ENCODE measurements at regions not wholly inside any gene's neighbourhood (a gene's known extent, or its start where the extent isn't known, plus 50 kb on each side); places are given as distances from the start of the nearest gene placed in this dataset.

GRCh38 chr17:33647956-33648355 lies 354.9 kb upstream of the ASIC2 start:
- DNase-seq (ENCODE audit: low read depth), result no peak

- DNase-seq (ENCODE audit: low read depth), result no peak
Measured at GRCh38 chr17:33650304-33650703, 357.2 kb upstream of the ASIC2 start.

GRCh38 chr17:33651686-33652085 lies 358.6 kb upstream of the ASIC2 start:
- DNase-seq (ENCODE audit: low read depth), result no peak

- no peak for DNase-seq (ENCODE audit: low read depth)
Measured at GRCh38 chr17:33652731-33653398, 359.8 kb upstream of the ASIC2 start.

GRCh38 chr17:33653399-33653788 lies 360.3 kb upstream of the ASIC2 start:
- DNase-seq (ENCODE audit: low read depth), result no peak

GRCh38 chr17:33657181-33657580 lies 364.1 kb upstream of the ASIC2 start:
- no peak for DNase-seq (ENCODE audit: low read depth)

GRCh38 chr17:33661975-33662374 lies 368.9 kb upstream of the ASIC2 start:
- DNase-seq (ENCODE audit: low read depth), result no peak

GRCh38 chr17:33664116-33664840 lies 371.2 kb upstream of the ASIC2 start:
- DNase-seq (ENCODE audit: low read depth), result no peak

- no peak for DNase-seq (ENCODE audit: low read depth)
Measured at GRCh38 chr17:33667052-33667509, 374.0 kb upstream of the ASIC2 start.

GRCh38 chr17:33667671-33668070 lies 374.6 kb upstream of the ASIC2 start:
- no peak for DNase-seq (ENCODE audit: low read depth)

GRCh38 chr17:33668516-33668915 lies 375.4 kb upstream of the ASIC2 start:
- no peak for DNase-seq (ENCODE audit: low read depth)

GRCh38 chr17:33671491-33671890 lies 378.4 kb upstream of the ASIC2 start:
- no peak for DNase-seq (ENCODE audit: low read depth)

- peak; percentile 20 for DNase-seq (ENCODE audit: low read depth)
Measured at GRCh38 chr17:33674685-33675084, 381.6 kb upstream of the ASIC2 start.

- DNase-seq (ENCODE audit: low read depth), result no peak
Measured at GRCh38 chr17:33676444-33676843, 383.3 kb upstream of the ASIC2 start.

- no peak for DNase-seq (ENCODE audit: low read depth)
Measured at GRCh38 chr17:33679595-33679994, 386.5 kb upstream of the ASIC2 start.

GRCh38 chr17:33680472-33680871 lies 387.4 kb upstream of the ASIC2 start:
- DNase-seq (ENCODE audit: low read depth), result no peak

GRCh38 chr17:33682599-33682998 lies 389.5 kb upstream of the ASIC2 start:
- DNase-seq (ENCODE audit: low read depth), result no peak

- DNase-seq (ENCODE audit: low read depth), result no peak
Measured at GRCh38 chr17:33684735-33685134, 391.6 kb upstream of the ASIC2 start.

GRCh38 chr17:33686171-33686570 lies 393.1 kb upstream of the ASIC2 start:
- no peak for DNase-seq (ENCODE audit: low read depth)

- DNase-seq (ENCODE audit: low read depth), result no peak
Measured at GRCh38 chr17:33687831-33688230, 394.7 kb upstream of the ASIC2 start.

GRCh38 chr17:33688771-33689170 lies 395.7 kb upstream of the ASIC2 start:
- DNase-seq (ENCODE audit: low read depth), result no peak

- no peak for DNase-seq (ENCODE audit: low read depth)
Measured at GRCh38 chr17:33689725-33690124, 396.6 kb upstream of the ASIC2 start.

GRCh38 chr17:33695431-33695830 lies 402.3 kb upstream of the ASIC2 start:
- no peak for DNase-seq (ENCODE audit: low read depth)

- no peak for DNase-seq (ENCODE audit: low read depth)
Measured at GRCh38 chr17:33696102-33696501, 403.0 kb upstream of the ASIC2 start.
